ENCODE measurements at regions not wholly inside any gene's neighbourhood (a gene's known extent, or its start where the extent isn't known, plus 50 kb on each side); places are given as distances from the start of the nearest gene placed in this dataset.

GRCh38 chr1:213568929-213569815 lies 418.6 kb upstream of the PROX1 start:
- H3K56ac ChIP-seq (ENCODE audit: extremely low read depth, insufficient read depth, low read length): no peak overlapping the region
- no peak overlapping the region for H4K5ac ChIP-seq (ENCODE audit: low read depth, low read length)
- H3K4me3 ChIP-seq (ENCODE audit: insufficient read depth, low read depth, low read length): no peak overlapping the region
- 20% methylated on average over 1 of the region's 4 CpGs; no CpG with 5 or more reads in 1 of the 2 experiments for WGBS, 2 experiments (ENCODE audit: extremely low coverage in 2 of 2, insufficient read length in 1 of 2)
- no peak overlapping the region for H3K4me2 ChIP-seq (ENCODE audit: low read depth, low read length)
- ATAC-seq (ENCODE audit: low read depth): no peak
- H4K8ac ChIP-seq (ENCODE audit: low read depth in 2 of 2, low read length in 2 of 2): no peak overlapping the region
- intact Hi-C loops (cut with micrococcal nuclease) (no loop called here), in situ Hi-C loops (cut with MboI; ENCODE audit: low sequenced_read_pairs) (no loop called here), dilution Hi-C loops (cut with HindIII; ENCODE audit: low sequenced_read_pairs, unreplicated experiment) (no loop called here)
- no peaks in the 10 kb centered on the region for H3K9me1 ChIP-seq (ENCODE audit: insufficient read depth, low read length)
- H2AK9ac ChIP-seq (replicated peaks; ENCODE audit: low read depth, low read length, poor library complexity): no peak overlapping the region
- ChIA-PET CTCF (no interaction called here), POLR2A (ENCODE audit: unreplicated experiment) (no interaction called here)
- H2BK120ac ChIP-seq (ENCODE audit: low read depth, low read length): no peak overlapping the region
- no peak overlapping the region for H3K14ac ChIP-seq (replicated peaks; ENCODE audit: low read depth, low read length)
- H2BK20ac ChIP-seq (ENCODE audit: low read depth, low read length): no peak overlapping the region
- no peak overlapping the region for H2AK5ac ChIP-seq (ENCODE audit: low read depth, low read length)
- H3K23ac ChIP-seq (ENCODE audit: low read depth, low read length): no peak overlapping the region
- no peak overlapping the region for H2BK5ac ChIP-seq (ENCODE audit: low read depth, low read length, poor library complexity, severe bottlenecking)
- H3K27me3 ChIP-seq (ENCODE audit: control insufficient read depth, insufficient read depth, low read length): no peaks in the 10 kb centered on the region
- H4K20me1 ChIP-seq (ENCODE audit: insufficient read depth, low read length): no peaks in the 10 kb centered on the region
- no TSS peak for BruUV-seq (replicated peaks)
- no peak overlapping the region for H3K4ac ChIP-seq (ENCODE audit: low read depth, low read length)
- H3K36me3 ChIP-seq (ENCODE audit: control insufficient read depth, insufficient read depth, low read length): no peaks in the 10 kb centered on the region
- no peak for DNase-seq
- H3K9me3 ChIP-seq (ENCODE audit: control insufficient read depth, insufficient read depth, low read length): peaks cover 20% of the 10 kb centered on the region
- no peaks in the 10 kb centered on the region for H3K4me1 ChIP-seq (ENCODE audit: control insufficient read depth, insufficient read depth, low read length)
- H2AFZ ChIP-seq (replicated peaks; ENCODE audit: low read length, poor library complexity): no peak overlapping the region
- H3K9ac ChIP-seq (ENCODE audit: low read depth, low read length): no peak overlapping the region
- TF ChIP-seq FOS (IDR thresholded peaks at IDR 0.05; ENCODE audit: low read depth, low read length): no peak
- TF ChIP-seq MAFK (IDR thresholded peaks at IDR 0.05; ENCODE audit: low read depth, low read length): no peak
- no peak for TF ChIP-seq RFX5 (IDR thresholded peaks at IDR 0.05; ENCODE audit: low read depth, low read length)
- TF ChIP-seq USF2 (IDR thresholded peaks at IDR 0.05; ENCODE audit: low read depth, low read length): no peak
- no peak for TF ChIP-seq MAZ (IDR thresholded peaks at IDR 0.05; ENCODE audit: borderline replicate concordance, low read depth, low read length)
- TF ChIP-seq CEBPB (IDR thresholded peaks at IDR 0.05; ENCODE audit: low read depth, low read length): no peak
- TF ChIP-seq MXI1 (IDR thresholded peaks at IDR 0.05; ENCODE audit: borderline replicate concordance, low read depth, low read length): no peak
- TF ChIP-seq POLR2A (IDR thresholded peaks at IDR 0.05; ENCODE audit: low read depth, low read length): no peak
- no peak for TF ChIP-seq SMC3 (IDR thresholded peaks at IDR 0.05; ENCODE audit: low read depth, low read length)
- no peak for TF ChIP-seq RAD21 (IDR thresholded peaks at IDR 0.05; ENCODE audit: low read length)
- no peak for TF ChIP-seq CHD1 (IDR thresholded peaks at IDR 0.05; ENCODE audit: low read depth, low read length)
- no peak for TF ChIP-seq CTCF (conservative IDR thresholded peaks at IDR 0.05; ENCODE audit: low read depth, low read length)
- TF ChIP-seq NFE2L2 (IDR thresholded peaks at IDR 0.05; ENCODE audit: low read depth, low read length): no peak
- TF ChIP-seq, protein P1, sequence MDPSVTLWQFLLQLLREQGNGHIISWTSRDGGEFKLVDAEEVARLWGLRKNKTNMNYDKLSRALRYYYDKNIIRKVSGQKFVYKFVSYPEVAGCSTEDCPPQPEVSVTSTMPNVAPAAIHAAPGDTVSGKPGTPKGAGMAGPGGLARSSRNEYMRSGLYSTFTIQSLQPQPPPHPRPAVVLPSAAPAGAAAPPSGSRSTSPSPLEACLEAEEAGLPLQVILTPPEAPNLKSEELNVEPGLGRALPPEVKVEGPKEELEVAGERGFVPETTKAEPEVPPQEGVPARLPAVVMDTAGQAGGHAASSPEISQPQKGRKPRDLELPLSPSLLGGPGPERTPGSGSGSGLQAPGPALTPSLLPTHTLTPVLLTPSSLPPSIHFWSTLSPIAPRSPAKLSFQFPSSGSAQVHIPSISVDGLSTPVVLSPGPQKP (IDR thresholded peaks at IDR 0.05; ENCODE audit: borderline replicate concordance, low read depth, low read length): no peak
- no peak for TF ChIP-seq RCOR1 (IDR thresholded peaks at IDR 0.05; ENCODE audit: insufficient replicate concordance, low read length)
- no peak for TF ChIP-seq BHLHE40 (IDR thresholded peaks at IDR 0.05; ENCODE audit: low read depth, low read length)
- H3K27ac ChIP-seq (ENCODE audit: insufficient read depth, low read length): no peak overlapping the region
- no peaks in the 10 kb centered on the region for H3K79me1 ChIP-seq (ENCODE audit: low read depth in 1 of 2, low read length in 2 of 2)
- no peak overlapping the region for H2BK15ac ChIP-seq (ENCODE audit: low read depth, low read length)
- no peak overlapping the region for H3K18ac ChIP-seq (ENCODE audit: low read depth, low read length)
- H4K91ac ChIP-seq (ENCODE audit: insufficient read depth, low read depth, low read length): no peak overlapping the region

Measured in IMR-90 (cell line).